Rectal smooth muscle tissue (tissue), 1 donor: ENCODE measurements at regions not wholly inside any gene's neighbourhood (a gene's known extent, or its start where the extent isn't known, plus 50 kb on each side); places are given as distances from the start of the nearest gene placed in this dataset.
A peak's percentile ranks its signal among the peaks of the same experiment; 100 is the strongest.

Experiments used
- H3K27ac ChIP-seq: one replicate; pipeline ENCODE4 v1.7.0; 2013; ENCODE audit warnings: low read depth, low read length, inconsistent platforms
- H3K27me3 ChIP-seq: one replicate; pipeline ENCODE4 v1.7.0; 2013; ENCODE audit warnings: low read length; ENCODE audit not compliant: control insufficient read depth, insufficient read depth
- H3K36me3 ChIP-seq: one replicate; pipeline ENCODE4 v1.7.0; 2013; ENCODE audit warnings: low read length; ENCODE audit not compliant: control insufficient read depth, insufficient read depth
- H3K4me1 ChIP-seq: one replicate; pipeline ENCODE4 v1.7.0; 2013; ENCODE audit warnings: low read length; ENCODE audit not compliant: control insufficient read depth, insufficient read depth
- H3K4me3 ChIP-seq: one replicate; pipeline ENCODE4 v1.7.0; 2013; ENCODE audit warnings: low read length
- H3K9ac ChIP-seq: one replicate; pipeline ENCODE4 v1.7.0; 2013; ENCODE audit warnings: low read length

- peaks cover 19% of the 10 kb centered on the region for H3K27me3 ChIP-seq
These were observed 108.7 kb upstream of the E2F8 start for GRCh38 chr11:19349340-19350025.

GRCh38 chr11:19347911-19348310 lies 107.2 kb upstream of the E2F8 start:
- H3K27ac ChIP-seq = no peak overlapping the region
- no peaks in the 10 kb centered on the region for H3K36me3 ChIP-seq
- no peak overlapping the region for H3K4me3 ChIP-seq
- H3K4me1 ChIP-seq = no peaks in the 10 kb centered on the region
- H3K27me3 ChIP-seq = peaks cover 23% of the 10 kb centered on the region
- H3K9ac ChIP-seq = no peak overlapping the region

More at GRCh38 chr11:19349340-19350025, 108.7 kb upstream of the E2F8 start:
- H3K4me3 ChIP-seq = no peak overlapping the region
- H3K4me1 ChIP-seq = no peaks in the 10 kb centered on the region
- no peaks in the 10 kb centered on the region for H3K36me3 ChIP-seq
- H3K27ac ChIP-seq = no peak overlapping the region
- no peak overlapping the region for H3K9ac ChIP-seq

GRCh38 chr11:19345848-19346681 lies 105.3 kb upstream of the E2F8 start:
- Histone ChIP-seq H3K4me1 (no peaks in the 10 kb centered on the region), H3K27me3 (peaks cover 23% of the 10 kb centered on the region), H3K9ac (no peak overlapping the region), H3K4me3 (peak overlapping the region; percentile 52), H3K36me3 (no peaks in the 10 kb centered on the region), H3K27ac (no peak overlapping the region)

GRCh38 chr11:19345519-19345847 lies 104.7 kb upstream of the E2F8 start:
- Histone ChIP-seq H3K4me3 (peak overlapping the region; percentile 52), H3K9ac (no peak overlapping the region), H3K27me3 (peaks cover 18% of the 10 kb centered on the region), H3K4me1 (no peaks in the 10 kb centered on the region), H3K27ac (no peak overlapping the region), H3K36me3 (no peaks in the 10 kb centered on the region)

GRCh38 chr11:19344661-19345518 lies 104.1 kb upstream of the E2F8 start:
- no peak overlapping the region for H3K27ac ChIP-seq
- H3K4me3 ChIP-seq = no peak overlapping the region
- no peaks in the 10 kb centered on the region for H3K4me1 ChIP-seq
- H3K27me3 ChIP-seq = peaks cover 14% of the 10 kb centered on the region
- H3K36me3 ChIP-seq = no peaks in the 10 kb centered on the region
- no peak overlapping the region for H3K9ac ChIP-seq

GRCh38 chr11:19342036-19342435 lies 101.3 kb upstream of the E2F8 start:
- Histone ChIP-seq H3K4me3 (no peak overlapping the region), H3K36me3 (no peaks in the 10 kb centered on the region), H3K4me1 (no peaks in the 10 kb centered on the region), H3K27me3 (peaks cover 14% of the 10 kb centered on the region), H3K27ac (no peak overlapping the region), H3K9ac (no peak overlapping the region)

- Histone ChIP-seq H3K9ac (no peak overlapping the region), H3K27me3 (peaks cover 2% of the 10 kb centered on the region), H3K27ac (no peak overlapping the region), H3K4me1 (no peaks in the 10 kb centered on the region), H3K4me3 (no peak overlapping the region), H3K36me3 (no peaks in the 10 kb centered on the region)
These were observed 97.6 kb upstream of the E2F8 start for GRCh38 chr11:19338375-19338774.

GRCh38 chr11:19337779-19338178 lies 97.0 kb upstream of the E2F8 start:
- Histone ChIP-seq H3K4me3 (no peak overlapping the region), H3K4me1 (no peaks in the 10 kb centered on the region), H3K9ac (no peak overlapping the region), H3K36me3 (no peaks in the 10 kb centered on the region), H3K27me3 (peaks cover 2% of the 10 kb centered on the region), H3K27ac (no peak overlapping the region)

GRCh38 chr11:19336331-19336730 lies 95.6 kb upstream of the E2F8 start:
- Histone ChIP-seq H3K4me1 (no peaks in the 10 kb centered on the region), H3K27me3 (peaks cover 2% of the 10 kb centered on the region), H3K9ac (no peak overlapping the region), H3K4me3 (no peak overlapping the region), H3K27ac (no peak overlapping the region), H3K36me3 (no peaks in the 10 kb centered on the region)

GRCh38 chr11:19332476-19332875 lies 91.7 kb upstream of the E2F8 start:
- Histone ChIP-seq H3K27ac (no peak overlapping the region), H3K4me3 (no peak overlapping the region), H3K4me1 (no peaks in the 10 kb centered on the region), H3K9ac (no peak overlapping the region), H3K27me3 (peaks cover 2% of the 10 kb centered on the region), H3K36me3 (no peaks in the 10 kb centered on the region)

- H3K27ac ChIP-seq = no peak overlapping the region
- no peaks in the 10 kb centered on the region for H3K4me1 ChIP-seq
- peaks cover 2% of the 10 kb centered on the region for H3K27me3 ChIP-seq
- H3K9ac ChIP-seq = no peak overlapping the region
- no peaks in the 10 kb centered on the region for H3K36me3 ChIP-seq
- no peak overlapping the region for H3K4me3 ChIP-seq
These were observed 89.7 kb upstream of the E2F8 start for GRCh38 chr11:19330416-19330815.

- Histone ChIP-seq H3K4me3 (no peak overlapping the region), H3K27ac (no peak overlapping the region), H3K9ac (no peak overlapping the region), H3K27me3 (peaks cover 2% of the 10 kb centered on the region), H3K36me3 (no peaks in the 10 kb centered on the region), H3K4me1 (no peaks in the 10 kb centered on the region)
These were observed 89.2 kb upstream of the E2F8 start for GRCh38 chr11:19329970-19330369.
